ENCODE measurements at regions not wholly inside any gene's neighbourhood (a gene's known extent, or its start where the extent isn't known, plus 50 kb on each side); places are given as distances from the start of the nearest gene placed in this dataset.

DNA sequence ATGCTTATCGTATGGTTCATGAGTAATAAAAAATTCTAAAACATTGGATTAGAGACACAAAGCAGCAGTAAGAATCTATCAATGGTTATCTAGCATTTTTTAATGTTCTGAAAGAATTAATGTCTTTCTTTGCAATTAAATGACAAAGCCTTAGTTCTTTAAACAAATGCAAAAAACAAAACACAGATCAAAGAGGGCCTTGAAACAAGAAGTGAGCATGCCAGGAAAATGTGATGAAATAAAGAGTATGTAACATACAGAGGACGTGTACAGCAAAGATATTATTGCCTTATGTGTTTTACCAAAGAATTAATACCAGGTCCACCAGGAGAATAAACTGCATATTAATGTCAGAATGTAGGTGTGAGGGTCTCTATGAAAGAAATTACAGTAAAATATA lies 812.3 kb upstream of the GRAMD2B start:
- TF ChIP-seq POLR2AphosphoS5 (IDR thresholded peaks at IDR 0.05; ENCODE audit: low read depth, low read length): no peak
- TF ChIP-seq POLR2A (IDR thresholded peaks at IDR 0.05; ENCODE audit: low read depth, low read length): no peak
- no peak for TF ChIP-seq TAF1 (IDR thresholded peaks at IDR 0.05; ENCODE audit: borderline replicate concordance, low read depth, low read length)

Data from GM12892 (cell line).